ENCODE measurements at regions not wholly inside any gene's neighbourhood (a gene's known extent, or its start where the extent isn't known, plus 50 kb on each side); places are given as distances from the start of the nearest gene placed in this dataset.
"Not testable (repeated sequence)": the region's sequence is repeated elsewhere in the genome, so short reads cannot be mapped to it uniquely, and the experiment has no call there.

DNA sequence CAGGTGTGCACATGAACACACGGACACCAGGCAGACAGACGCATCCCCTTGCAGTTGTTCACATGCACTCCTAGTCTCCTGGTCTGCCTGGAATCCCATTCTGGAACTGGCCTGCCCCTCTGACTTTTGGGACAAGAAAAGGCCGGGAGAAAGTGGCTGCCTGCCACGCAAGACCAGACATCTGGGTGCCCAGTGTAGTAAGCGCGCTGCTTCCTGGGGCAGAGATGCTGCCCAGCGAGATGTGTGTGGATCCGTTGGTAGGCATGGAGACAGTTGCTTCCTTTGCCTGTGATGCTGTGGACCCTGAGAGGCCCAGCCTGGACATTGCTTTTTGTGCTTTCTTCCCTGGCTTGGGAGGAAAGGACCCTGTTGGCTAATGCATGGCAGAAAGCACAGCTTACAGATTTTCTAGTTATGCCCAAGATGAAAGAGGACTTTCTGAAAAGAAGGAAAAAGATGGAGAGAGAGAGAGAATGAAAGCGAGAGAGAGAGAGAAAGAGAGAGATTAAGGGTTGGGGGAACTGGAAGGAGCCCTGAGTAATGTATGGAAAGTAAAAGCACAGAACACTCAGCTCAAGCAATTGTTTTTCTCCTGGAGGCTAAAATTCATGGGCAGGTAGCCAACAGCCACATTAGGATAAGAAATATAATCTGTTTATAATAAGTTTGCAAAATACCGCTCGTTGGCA is 235.3 kb downstream of the BCL2L11 start:
- TF ChIP-seq, protein P1, sequence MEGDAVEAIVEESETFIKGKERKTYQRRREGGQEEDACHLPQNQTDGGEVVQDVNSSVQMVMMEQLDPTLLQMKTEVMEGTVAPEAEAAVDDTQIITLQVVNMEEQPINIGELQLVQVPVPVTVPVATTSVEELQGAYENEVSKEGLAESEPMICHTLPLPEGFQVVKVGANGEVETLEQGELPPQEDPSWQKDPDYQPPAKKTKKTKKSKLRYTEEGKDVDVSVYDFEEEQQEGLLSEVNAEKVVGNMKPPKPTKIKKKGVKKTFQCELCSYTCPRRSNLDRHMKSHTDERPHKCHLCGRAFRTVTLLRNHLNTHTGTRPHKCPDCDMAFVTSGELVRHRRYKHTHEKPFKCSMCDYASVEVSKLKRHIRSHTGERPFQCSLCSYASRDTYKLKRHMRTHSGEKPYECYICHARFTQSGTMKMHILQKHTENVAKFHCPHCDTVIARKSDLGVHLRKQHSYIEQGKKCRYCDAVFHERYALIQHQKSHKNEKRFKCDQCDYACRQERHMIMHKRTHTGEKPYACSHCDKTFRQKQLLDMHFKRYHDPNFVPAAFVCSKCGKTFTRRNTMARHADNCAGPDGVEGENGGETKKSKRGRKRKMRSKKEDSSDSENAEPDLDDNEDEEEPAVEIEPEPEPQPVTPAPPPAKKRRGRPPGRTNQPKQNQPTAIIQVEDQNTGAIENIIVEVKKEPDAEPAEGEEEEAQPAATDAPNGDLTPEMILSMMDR (IDR thresholded peaks at IDR 0.05 in 2 of 3, conservative IDR thresholded peaks at IDR 0.05 in 1 of 3; ENCODE audit: borderline replicate concordance in 1 of 3, insufficient read depth in 1 of 3, low read depth in 2 of 3, low read length in 2 of 3), result not testable (repeated sequence)
- not testable (repeated sequence) for TF ChIP-seq TCF7L2 (IDR thresholded peaks at IDR 0.05; ENCODE audit: borderline replicate concordance, extremely low read depth, insufficient read depth, insufficient read length); SIN3A (IDR thresholded peaks at IDR 0.05; ENCODE audit: low read depth); EZH2 (IDR thresholded peaks at IDR 0.05)
- TF ChIP-seq, protein P2, sequence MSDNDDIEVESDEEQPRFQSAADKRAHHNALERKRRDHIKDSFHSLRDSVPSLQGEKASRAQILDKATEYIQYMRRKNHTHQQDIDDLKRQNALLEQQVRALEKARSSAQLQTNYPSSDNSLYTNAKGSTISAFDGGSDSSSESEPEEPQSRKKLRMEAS (IDR thresholded peaks at IDR 0.05), result not testable (repeated sequence)

Measured in HCT116 (cell line).